GM19328 (cell line): ENCODE measurements at regions not wholly inside any gene's neighbourhood (a gene's known extent, or its start where the extent isn't known, plus 50 kb on each side); places are given as distances from the start of the nearest gene placed in this dataset.
"Not testable (repeated sequence)": the region's sequence is repeated elsewhere in the genome, so short reads cannot be mapped to it uniquely, and the experiment has no call there.

Experiments used
- ATAC-seq: cut with Tn5 transposase; IDR thresholded peaks from one replicate; pipeline ENCODE4 v1.9.1; 2021; ENCODE audit warnings: mild to moderate bottlenecking, moderate library complexity; ENCODE audit not compliant: unreplicated experiment

DNA sequence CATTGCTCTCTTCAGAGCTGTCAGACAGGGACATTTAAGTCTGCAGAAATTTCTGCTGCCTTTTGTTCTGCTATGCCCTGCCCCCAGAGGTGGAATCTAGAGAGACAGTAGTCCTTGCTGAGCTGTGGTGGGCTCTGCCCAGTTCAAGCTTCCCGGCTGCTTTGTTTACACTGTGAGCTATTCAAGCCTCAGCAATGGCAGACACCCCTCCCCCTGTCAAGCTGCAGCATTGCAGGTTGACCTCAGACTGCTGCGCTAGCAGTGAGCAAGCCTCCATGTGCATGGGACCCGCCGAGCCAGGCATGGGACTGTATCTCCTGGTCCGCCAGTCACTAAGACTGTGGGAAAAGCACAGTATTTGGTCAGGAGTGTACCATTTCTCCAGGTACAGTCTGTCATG is 53.6 kb upstream of the MAPK10 start:
- not testable (repeated sequence) for ATAC-seq

DNA sequence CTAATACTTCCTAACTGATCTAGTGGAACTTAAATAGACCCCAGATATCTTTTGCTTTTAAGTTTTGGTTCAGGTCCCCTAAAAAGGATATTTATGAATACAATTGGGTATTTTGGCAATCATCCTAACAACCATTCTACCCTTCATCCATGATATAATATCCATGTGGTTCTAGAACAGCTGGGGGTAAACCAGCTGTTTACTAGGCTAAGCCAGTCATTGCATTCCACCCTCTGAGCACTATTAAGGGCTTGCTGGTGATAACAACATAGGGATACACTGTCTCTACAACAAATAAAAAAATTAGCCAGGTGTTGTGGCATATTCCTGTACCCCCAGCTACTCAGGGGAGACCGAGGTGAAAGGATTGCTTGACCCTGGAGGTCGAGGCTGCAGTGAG is 54.8 kb upstream of the MAPK10 start:
- no peak for ATAC-seq

DNA sequence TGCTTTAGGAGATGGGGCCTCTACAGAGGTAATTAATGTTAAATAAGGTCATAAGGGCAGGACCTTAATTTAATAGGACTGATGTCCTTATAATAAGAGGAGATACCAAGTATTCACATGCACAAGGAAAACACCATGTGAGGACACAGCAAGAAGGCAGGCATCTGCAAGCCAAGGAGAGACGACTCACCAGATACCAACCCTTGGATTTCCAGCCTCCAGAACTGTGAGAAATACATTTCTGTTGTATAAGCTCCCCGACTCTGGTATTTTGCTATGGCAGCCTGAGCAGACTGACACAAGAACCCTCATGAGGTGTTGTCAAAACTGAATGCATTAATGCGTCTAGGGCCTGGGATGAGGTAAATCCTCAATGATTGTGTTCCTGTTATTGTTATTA is 56.2 kb upstream of the MAPK10 start:
- no peak for ATAC-seq

DNA sequence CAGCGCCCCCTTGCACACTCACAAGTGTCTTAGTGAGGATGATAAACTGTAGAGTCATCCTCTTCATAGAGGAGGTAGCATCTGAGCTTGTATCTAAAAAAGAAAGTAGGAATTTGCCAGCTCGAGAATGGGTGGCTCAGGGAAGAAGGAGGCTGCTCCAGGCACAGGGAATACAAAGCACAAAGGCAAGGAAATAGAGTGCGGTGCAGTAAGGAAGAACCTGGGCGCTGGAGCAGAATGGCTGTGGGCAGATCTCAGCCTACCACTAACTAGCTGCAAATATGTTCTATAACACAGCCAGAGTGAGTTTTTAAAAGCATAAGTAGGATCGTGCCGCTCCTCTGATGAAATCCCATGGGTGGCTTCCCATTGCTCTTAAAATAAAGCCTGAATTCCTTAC is 61.6 kb upstream of the MAPK10 start:
- ATAC-seq: no peak

DNA sequence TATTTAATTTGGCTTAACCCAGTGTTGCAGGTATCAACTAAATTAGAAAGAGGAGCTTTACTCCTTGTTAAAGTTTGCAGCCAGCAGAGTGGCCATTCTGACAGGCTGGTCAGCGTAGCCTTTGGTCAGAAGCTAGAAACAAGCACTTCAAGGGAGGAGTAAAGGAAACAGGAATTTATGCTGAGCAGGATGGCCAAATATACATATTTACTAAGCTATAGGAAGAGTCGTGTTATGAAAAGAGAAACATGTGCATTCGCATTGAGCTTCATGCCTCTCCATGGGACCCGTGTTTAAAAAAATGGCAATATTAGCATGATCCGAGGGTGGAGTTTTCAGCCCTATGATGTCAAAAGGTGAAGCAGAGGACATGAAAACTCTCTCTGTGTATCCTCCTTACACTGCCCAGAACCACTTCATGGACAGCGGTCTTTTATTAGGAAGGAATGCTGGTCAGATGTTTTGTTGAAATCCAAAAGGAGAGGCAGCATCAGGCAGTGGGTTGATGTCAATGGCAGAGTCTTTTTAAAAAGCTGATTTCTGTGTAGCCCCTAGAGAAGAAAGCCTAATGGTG is 71.8 kb upstream of the MAPK10 start:
- ATAC-seq: no peak

DNA sequence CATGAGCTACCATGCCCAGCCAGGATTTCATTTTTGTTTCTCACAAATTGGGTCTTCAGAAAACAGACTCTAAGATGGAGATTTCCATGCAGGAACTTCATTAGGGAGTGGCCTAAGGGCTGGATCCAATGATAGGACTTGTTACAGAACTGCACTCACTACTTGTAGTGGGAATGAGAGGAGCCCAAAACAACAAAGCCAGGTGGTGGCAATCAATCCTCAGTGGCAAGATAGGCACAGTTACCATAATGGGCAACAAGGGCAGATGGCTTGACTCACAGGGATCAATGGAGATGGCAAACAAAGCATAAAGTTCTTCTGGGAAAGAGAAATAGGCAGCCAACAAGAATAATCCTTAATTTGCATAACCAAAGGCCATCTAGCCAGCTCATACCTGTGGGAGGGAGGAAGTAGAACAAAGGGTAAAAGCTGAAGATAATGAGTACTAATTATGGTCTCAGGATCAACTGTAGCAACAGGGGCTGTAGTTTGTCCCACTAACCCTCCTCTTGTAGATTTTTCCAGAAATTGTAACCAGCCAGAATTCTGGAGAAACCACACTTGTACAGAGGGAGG is 72.8 kb upstream of the MAPK10 start:
- ATAC-seq: no peak

DNA sequence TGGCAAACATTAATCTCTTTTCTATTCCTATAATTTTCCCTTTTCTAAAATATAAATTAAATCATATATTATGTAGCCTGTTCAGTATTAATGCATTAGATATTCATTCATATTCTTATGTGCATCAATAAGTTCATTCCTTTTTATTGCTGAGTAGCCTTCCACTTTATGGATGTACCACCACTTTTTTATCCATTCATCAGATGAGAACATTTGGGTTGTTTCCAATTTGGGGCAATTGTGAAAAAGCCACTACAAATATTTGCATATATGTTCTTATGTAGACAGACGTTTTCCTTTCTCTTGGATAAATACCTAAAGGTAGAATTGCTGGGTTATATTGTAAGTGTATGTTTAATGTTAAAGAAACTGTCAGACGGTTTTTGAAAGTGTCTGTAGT is 79.4 kb upstream of the MAPK10 start:
- ATAC-seq: no peak

DNA sequence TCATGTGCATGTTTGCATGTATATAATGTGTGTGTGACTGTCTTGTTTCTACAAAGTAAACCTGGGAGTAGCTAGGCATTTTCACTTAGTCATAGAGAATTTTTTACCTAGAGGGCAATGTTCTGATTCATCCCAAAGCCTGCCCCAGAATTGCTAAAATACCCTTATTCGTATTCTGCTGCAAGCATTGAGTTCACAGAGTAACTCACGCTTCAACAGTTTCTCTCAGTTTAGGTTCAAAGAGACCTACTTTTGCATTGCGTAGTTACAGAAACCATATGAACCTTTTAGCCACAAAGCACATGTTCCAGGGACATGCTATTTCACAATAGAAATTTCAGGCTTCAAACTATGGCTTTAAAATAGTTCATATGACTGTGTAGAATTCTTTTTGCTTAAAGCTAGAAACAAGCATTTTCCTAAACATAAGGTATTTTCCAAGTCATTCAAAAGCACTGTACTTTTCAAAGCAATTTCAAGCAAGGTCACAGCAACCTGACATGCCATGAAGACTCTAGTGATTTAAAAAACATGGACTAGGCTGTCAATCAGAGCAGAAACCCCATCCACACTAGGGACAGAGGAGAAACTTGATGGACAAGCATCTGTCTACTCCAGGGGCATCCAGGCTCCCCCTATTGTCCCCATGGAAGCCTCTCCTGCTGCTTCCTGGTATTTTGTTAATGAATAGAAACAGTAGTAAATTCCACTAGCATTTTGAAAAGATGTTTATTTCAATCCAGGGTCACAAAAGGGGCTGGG is 81.5 kb upstream of the MAPK10 start:
- no peak for ATAC-seq

DNA sequence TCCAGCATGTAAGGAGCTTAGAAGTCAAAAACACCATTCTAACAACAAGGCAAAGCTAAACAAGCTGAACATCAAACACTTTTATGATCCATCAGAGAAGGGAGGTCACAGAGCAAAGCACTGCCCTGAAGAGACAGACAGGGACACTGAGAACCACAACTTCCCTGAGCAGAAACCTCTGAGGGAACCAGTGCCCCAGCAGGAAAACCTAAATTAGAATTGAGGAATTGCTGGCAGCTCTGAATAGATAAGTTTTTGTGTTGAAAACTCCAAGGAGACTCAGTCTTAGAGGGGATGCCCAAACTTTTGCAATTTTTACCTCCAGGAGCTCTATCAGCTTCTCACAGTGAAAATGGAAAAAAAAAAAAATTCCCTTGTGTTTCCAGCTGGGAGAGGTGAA is 83.0 kb upstream of the MAPK10 start:
- ATAC-seq: no peak

DNA sequence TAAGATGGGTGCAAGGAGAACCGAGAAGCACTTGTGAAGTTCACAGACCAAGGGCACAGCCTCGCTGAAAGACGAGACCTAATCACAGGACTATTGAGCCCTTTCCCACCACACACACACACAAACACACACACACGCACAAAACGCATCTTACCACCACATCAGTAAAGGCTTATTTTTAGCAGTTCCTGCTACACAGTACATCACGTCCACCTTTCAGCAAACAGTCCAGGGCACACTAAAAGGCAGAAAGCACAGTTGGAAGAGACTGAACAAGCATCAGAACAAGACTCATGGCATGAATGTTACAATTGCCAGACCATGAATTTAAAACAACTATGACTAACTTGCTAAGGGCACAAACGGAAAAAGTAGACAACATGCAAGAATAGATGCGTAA is 83.6 kb upstream of the MAPK10 start:
- no peak for ATAC-seq

DNA sequence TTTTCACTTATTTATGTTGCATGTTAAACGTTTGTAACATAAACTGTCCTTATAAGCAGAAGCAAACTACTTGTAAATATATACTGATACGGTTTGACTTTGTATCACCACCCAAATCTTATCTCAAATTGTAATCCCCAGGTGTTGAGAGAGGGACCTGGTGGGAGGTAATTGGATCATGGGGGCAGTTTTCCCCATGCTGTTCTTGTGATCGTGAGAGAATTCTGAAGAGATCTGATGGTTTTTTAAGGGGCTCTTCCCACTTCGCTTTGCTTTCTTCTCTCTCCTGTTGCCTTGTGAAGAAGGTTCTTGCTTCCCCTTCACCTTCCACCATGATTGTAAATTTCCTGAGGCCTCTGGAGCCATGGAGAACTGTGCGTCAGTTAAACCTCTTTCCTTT is 87.1 kb upstream of the MAPK10 start:
- ATAC-seq: no peak

DNA sequence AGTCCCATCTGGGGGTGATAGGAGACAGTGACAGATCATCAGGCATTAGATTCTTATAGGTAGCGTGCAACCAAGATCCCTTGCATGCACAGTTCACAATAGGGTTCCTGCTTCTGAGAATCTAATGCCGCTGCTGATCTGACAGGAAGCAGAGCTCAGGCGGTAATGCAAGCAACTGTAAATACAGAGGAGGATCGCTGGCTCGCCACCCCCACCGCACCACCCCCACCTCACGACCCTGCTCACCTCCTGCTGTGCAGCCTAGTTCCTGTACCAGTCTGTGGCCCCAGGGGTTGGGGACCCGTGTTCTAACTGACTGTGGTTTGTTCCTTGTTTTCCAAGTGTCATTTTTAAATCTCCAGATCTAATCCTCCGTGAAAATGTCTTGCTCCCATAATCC is 89.0 kb upstream of the MAPK10 start:
- ATAC-seq: no peak

DNA sequence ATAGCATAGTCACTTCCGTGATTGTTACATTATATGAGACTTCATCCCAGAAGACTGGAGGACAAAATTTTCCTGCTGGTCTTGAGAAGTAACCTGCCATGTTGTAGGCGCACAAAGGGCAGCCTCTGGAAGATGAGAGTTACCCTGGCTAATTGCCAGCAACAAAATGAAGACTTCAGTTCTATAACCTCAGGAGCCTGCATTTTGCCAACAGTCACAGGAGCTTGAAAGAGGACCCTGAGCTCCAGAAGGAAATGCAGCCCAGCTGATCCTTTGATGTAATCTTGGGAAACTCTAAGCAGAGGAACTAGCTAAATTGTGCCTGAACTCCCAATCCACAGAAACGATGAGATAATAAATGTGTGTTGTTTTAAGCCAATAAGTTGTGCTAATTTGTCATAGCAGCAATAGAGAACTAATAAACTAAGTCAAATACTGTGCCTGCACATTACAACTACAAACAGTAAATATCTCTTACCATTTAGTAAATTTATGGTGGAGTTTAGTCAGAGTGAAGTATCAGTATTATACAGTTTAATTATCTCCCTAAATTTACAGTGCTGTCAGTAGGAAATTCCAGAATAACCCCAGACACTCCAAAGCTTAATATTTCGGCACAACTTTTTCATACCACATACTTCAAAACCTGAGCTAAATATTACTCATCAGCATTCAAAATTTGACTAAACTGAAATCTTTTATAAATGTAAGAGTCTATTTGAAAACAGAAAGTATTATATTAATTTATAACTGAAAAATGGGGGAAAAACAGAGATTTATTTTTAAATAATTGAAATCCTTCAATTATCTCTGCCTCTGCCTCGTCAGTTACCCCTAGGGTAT is 90.1 kb upstream of the MAPK10 start:
- ATAC-seq: no peak

DNA sequence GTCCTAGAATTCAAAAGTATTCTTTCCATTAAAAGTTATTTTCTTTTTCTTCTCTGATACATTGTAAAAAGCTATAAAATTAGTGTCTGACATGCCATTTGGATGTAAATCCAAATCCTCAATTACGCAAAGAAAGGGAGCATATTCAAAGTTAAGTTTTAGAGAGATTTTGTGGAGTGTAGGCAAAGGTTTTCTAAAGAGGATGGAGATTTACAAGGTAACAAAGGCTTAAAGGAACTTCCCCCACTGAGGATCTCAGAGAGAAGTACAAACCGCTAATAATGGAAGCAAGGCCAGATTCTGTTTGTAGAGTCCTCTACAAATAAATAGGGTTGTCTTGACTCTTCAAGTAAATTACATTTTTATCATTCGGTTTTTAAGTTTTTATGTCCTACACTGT is 91.0 kb upstream of the MAPK10 start:
- no peak for ATAC-seq

DNA sequence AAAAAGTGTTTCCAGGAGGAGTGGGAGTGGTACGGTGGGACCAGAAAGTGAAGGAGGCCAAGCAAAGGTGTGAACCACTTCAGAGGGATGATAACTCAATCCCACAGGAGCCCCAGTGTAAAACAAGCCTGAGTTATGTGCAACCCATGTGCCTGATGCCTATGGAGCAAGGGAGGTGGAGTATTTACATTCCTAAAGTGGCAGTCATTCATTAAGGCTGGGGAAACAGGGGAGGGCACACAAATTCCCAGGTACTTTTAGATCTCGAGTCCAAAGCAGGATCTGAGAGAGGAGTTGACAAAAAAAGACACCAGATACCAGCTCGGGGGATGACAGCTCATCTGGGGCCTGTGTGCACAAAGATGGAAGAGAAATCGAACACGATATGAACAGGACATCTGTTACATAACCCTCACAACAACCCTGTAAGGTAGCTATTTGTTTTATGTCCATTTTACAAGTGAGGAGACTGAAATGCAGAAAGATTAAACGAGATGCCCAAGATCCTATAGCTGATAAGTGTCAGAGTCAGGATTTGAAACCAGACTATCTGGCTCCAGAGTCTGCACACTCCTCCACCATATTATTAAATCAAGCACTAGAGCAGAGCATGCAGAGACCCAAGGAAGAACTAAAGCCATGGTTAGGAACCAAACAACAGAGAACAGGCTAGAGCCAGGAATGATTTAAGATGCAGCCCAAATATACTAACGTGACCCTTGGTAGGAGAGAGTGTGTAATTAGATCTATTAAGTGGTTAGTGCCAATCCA is 91.9 kb upstream of the MAPK10 start:
- ATAC-seq: no peak

DNA sequence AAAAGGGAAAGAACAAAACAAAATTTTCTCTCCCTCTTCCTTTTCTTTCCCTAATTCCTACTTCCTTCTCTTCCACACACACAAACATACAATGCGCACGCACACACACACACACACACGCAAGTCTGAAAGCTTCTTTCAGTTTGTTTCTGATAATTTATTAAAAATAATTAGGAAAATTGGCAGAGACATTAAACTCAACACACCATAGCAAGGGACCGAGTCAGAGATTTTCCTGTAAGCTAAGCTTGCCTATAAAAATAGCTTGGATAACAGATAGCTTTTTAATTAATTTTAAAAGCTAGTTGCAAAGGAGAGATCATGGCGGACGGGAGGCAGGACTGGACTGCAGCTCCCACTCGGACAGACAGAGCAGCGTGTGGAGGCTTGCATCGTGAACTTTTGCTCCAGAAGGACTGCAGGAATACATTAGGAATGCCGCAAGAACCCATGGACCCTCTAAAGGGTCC is 92.6 kb upstream of the MAPK10 start:
- ATAC-seq: no peak

DNA sequence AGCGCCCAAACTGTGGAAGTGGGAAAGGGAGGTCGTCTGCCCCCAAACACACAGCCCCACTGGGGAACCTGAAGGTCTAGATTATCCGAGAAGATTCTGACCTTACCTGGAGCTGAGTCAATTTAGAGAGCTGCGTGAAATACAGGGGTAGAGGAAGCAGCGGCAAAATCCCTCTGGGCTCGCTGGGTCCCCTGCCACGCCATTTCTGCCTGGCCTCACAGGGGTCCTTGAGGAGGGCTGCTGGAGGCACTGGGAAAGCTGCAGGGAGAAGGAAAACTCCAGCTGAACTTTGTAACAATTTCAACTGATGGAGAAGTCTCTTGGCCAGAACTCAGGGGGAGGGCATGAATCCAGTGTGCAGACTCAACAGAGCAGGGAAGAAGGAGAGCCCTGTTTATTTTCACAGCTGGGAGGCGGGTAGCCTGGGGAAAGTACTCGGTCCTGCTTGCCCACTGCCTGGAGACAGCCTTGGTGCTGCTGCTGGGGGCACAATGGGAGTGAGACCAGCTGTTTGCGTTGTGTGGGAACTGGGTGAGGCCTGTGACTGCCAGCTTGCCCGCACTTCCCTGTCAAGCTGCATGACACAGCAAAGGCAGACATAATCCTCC is 93.2 kb upstream of the MAPK10 start:
- ATAC-seq: no peak

DNA sequence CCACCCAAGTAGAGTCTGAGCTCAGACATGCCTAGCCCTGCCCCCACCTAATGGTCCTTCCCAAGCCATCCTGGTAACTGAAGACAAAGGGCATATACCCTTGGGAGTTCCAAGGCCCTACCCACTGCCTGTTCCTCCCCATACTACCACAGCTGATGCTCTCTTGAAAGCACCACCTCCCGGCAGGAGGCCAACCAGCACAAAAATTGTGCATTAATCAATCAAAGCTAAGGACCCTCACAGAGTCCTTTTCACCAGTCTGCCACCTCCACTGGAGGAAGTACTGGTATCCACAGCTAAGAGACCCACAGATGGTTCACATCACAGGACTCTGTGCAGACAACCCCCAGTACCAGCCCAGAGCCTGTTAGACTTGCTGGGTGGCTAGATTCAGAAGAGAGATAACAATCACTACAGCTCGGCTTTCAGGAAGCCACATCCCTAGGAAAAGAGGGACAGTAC is 93.8 kb upstream of the MAPK10 start:
- not testable (repeated sequence) for ATAC-seq

DNA sequence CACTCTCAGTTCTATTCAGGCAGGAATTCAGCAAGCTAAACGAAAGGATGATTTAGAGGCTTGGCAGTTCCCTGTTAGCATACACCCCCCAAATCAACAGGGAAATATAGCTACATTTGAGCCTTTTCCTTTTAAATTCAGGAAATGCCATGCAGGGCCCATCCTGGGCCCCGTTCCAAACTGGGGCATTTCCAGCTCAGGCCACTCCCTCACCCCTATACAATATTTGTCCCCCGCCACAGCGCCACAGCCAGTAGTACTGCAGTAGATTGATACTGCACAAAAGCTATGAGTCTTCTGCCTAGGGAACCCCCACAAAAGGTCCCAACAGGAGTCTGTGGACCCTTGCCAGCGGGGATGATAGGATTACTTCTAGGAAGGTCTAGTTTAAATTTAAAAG is 102.0 kb upstream of the MAPK10 start:
- no peak for ATAC-seq

DNA sequence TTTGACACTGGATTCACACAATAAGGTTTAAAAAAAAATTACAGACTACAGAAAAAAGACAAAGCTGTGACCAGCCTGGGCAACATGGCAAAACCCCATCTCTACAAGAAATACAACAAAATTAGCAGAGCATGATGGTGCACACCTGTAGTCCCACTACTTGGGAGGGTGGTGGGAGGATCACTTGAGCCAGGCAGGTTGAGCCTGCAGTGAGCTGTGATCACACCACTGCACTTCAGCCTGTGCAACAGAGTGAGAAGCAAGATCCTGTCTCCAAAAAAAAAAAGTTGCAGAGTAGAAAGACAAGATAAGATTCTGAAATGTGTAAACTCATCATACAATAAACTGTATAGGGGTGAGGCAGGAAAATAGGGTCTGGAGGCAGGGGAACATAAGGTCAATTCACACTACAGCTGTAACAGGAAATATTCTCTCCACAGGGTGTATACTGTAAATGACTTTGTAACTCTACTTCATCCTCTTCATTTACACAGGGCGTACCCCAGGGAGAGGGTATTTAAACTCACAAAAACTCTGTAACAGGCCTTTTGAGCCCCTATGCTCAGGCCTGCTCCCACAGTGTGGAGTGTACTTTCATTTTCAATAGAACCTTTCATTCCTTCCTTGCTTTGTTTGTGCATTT is 112.6 kb upstream of the MAPK10 start:
- ATAC-seq: no peak
